ENCODE measurements at regions not wholly inside any gene's neighbourhood (a gene's known extent, or its start where the extent isn't known, plus 50 kb on each side); places are given as distances from the start of the nearest gene placed in this dataset.

DNA sequence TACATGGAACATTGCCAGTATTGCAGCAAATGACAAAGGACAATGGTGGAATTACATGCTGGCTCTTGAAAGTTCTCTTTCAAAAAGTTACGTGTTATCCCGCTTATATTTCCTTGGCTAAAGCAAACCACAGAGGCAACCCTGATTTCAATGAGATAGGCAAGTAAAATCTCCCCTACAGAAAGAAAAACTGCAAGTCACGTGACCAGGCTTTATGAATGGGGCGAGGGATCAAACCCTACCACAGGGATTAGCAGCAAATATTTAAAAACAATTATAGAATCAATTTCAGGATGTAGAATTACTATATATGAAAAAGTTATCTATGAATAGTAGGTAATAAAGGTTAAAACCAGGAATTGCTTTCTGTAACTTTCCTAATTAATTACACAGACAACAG, 603.4 kb upstream of the GBE1 start:
- TF ChIP-seq, protein P1, sequence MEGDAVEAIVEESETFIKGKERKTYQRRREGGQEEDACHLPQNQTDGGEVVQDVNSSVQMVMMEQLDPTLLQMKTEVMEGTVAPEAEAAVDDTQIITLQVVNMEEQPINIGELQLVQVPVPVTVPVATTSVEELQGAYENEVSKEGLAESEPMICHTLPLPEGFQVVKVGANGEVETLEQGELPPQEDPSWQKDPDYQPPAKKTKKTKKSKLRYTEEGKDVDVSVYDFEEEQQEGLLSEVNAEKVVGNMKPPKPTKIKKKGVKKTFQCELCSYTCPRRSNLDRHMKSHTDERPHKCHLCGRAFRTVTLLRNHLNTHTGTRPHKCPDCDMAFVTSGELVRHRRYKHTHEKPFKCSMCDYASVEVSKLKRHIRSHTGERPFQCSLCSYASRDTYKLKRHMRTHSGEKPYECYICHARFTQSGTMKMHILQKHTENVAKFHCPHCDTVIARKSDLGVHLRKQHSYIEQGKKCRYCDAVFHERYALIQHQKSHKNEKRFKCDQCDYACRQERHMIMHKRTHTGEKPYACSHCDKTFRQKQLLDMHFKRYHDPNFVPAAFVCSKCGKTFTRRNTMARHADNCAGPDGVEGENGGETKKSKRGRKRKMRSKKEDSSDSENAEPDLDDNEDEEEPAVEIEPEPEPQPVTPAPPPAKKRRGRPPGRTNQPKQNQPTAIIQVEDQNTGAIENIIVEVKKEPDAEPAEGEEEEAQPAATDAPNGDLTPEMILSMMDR (optimal IDR thresholded peaks at IDR 0.05 in 1 of 3, IDR thresholded peaks at IDR 0.05 in 1 of 3, conservative IDR thresholded peaks at IDR 0.05 in 1 of 3; ENCODE audit: extremely low read depth in 1 of 3, insufficient read depth in 2 of 3, low read length in 3 of 3) = no peak
- no peak for TF ChIP-seq EZH2 (IDR thresholded peaks at IDR 0.05; ENCODE audit: low read length)

Data from keratinocyte (primary cell).